OCI-LY1 (cell line): ENCODE measurements at regions not wholly inside any gene's neighbourhood (a gene's known extent, or its start where the extent isn't known, plus 50 kb on each side); places are given as distances from the start of the nearest gene placed in this dataset.

Source experiments
- H2AFZ ChIP-seq: fragments of 200-600 bp; sonication (generic), shearing (Covaris generic); 2 replicates; pipeline ENCODE4 v1.6.0; 2014; ENCODE audit warnings: antibody characterized with exemption, mild to moderate bottlenecking, low read length
- H3F3A ChIP-seq: fragments of 200-600 bp; sonication (generic), shearing (Covaris generic); 2 replicates; pipeline ENCODE4 v1.6.0; 2014; ENCODE audit warnings: mild to moderate bottlenecking, antibody characterized with exemption, low read length, moderate library complexity; ENCODE audit not compliant: insufficient read depth
- H3K27ac ChIP-seq: fragments of 200-600 bp; sonication (generic); 2 replicates; pipeline ENCODE4 v1.5.1; 2014; ENCODE audit warnings: low read length, mixed run types, mild to moderate bottlenecking, low read depth; ENCODE audit not compliant: poor library complexity, severe bottlenecking
- H3K27me3 ChIP-seq: fragments of 200-600 bp; sonication (generic); 2 replicates; pipeline ENCODE4 v1.6.0; 2014; ENCODE audit warnings: antibody characterized with exemption, mild to moderate bottlenecking, low read length, moderate library complexity; ENCODE audit not compliant: insufficient read depth
- H3K36me3 ChIP-seq: fragments of 200-600 bp; sonication (generic); 2 replicates; pipeline ENCODE4 v1.6.1; 2014; ENCODE audit warnings: mild to moderate bottlenecking, antibody characterized with exemption, low read length, moderate library complexity, mixed read lengths; ENCODE audit not compliant: insufficient read depth
- H3K4me1 ChIP-seq: fragments of 200-600 bp; sonication (generic); 2 replicates; pipeline ENCODE4 v1.5.1; 2014; ENCODE audit warnings: mild to moderate bottlenecking, low read length, moderate library complexity; ENCODE audit not compliant: insufficient read depth, severe bottlenecking
- H3K4me2 ChIP-seq: fragments of 200-600 bp; sonication (generic), shearing (Covaris generic); 2 replicates; pipeline ENCODE4 v1.6.1; 2014; ENCODE audit warnings: low read length
- H3K4me3 ChIP-seq: fragments of 200-600 bp; sonication (generic); 2 replicates; pipeline ENCODE4 v1.5.1; 2014; ENCODE audit warnings: low read length, low read depth, mild to moderate bottlenecking, mixed read lengths; ENCODE audit not compliant: poor library complexity, severe bottlenecking
- H3K79me2 ChIP-seq: fragments of 200-600 bp; shearing (Covaris generic); 2 replicates; pipeline ENCODE4 v1.6.1; 2016; ENCODE audit warnings: mixed run types, low read length, mixed read lengths; ENCODE audit not compliant: insufficient read depth
- H3K9ac ChIP-seq: fragments of 200-600 bp; sonication (generic), shearing (Covaris generic); 2 replicates; pipeline ENCODE4 v1.6.1; 2014; ENCODE audit warnings: mild to moderate bottlenecking, low read length, mixed read lengths
- H3K9me2 ChIP-seq: fragments of 200-600 bp; sonication (generic), shearing (Covaris generic); 2 replicates; pipeline ENCODE4 v1.6.1; 2014; ENCODE audit warnings: low read depth, mild to moderate bottlenecking, low read length, mixed read lengths
- H3K9me3 ChIP-seq: fragments of 200-600 bp; shearing (Covaris generic); 2 replicates; pipeline ENCODE4 v1.6.1; 2014; ENCODE audit warnings: low read length, mixed read lengths
- H4K20me1 ChIP-seq: fragments of 200-600 bp; sonication (generic), shearing (Covaris generic); 2 replicates; pipeline ENCODE4 v1.6.0; 2016; ENCODE audit warnings: mild to moderate bottlenecking, low read length; ENCODE audit not compliant: insufficient read depth
- EZH2 ChIP-seq: fragments of 200-600 bp; sonication (generic), shearing (Covaris generic); IDR thresholded peaks from 2 replicates; pipeline ENCODE4 v1.8.0; 2017; ENCODE audit warnings: borderline replicate concordance, mixed run types, mild to moderate bottlenecking, antibody characterized with exemption, low read length, moderate library complexity, mixed read lengths
- TF ChIP-seq, protein P1 (sequence below): fragments of 200-600 bp; sonication (generic), shearing (Covaris generic); IDR thresholded peaks from 2 replicates; pipeline ENCODE4 v1.5.1; 2017; ENCODE audit warnings: mild to moderate bottlenecking, antibody characterized with exemption, low read length, moderate library complexity, mixed read lengths

DNA sequence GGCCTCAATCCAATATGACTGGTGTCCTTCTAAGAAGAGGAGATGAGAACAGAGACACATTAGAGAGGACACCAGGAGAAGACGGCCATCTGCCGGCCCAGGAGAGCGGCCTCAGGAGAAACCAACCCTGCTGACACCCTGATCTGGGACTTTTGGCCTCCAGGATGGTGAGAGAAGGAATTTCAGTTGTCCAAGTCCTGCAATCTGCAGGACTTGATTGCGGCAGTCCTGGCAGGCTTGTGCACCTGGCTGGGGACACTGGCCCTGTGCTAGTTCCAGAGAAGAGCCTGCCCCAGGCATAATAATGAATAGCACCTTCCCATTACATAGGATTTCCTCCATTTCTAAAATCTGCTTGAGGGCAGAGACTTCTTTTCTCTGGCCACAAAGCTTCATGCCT lies 409.9 kb upstream of the SHH start:
- Histone ChIP-seq H3K27ac (no peak overlapping the region), H3K4me3 (no peak overlapping the region), H3K27me3 (no peaks in the 10 kb centered on the region), H2AFZ (no peak overlapping the region), H3K9me3 (no peaks in the 10 kb centered on the region), H3K4me1 (no peaks in the 10 kb centered on the region), H3K36me3 (no peaks in the 10 kb centered on the region), H3K79me2 (no peaks in the 10 kb centered on the region), H3F3A (no peaks in the 10 kb centered on the region), H3K9me2 (no peaks in the 10 kb centered on the region), H3K4me2 (no peak overlapping the region), H4K20me1 (no peaks in the 10 kb centered on the region), H3K9ac (no peak overlapping the region)
- TF ChIP-seq EZH2 = no peak
- TF ChIP-seq, protein P1, sequence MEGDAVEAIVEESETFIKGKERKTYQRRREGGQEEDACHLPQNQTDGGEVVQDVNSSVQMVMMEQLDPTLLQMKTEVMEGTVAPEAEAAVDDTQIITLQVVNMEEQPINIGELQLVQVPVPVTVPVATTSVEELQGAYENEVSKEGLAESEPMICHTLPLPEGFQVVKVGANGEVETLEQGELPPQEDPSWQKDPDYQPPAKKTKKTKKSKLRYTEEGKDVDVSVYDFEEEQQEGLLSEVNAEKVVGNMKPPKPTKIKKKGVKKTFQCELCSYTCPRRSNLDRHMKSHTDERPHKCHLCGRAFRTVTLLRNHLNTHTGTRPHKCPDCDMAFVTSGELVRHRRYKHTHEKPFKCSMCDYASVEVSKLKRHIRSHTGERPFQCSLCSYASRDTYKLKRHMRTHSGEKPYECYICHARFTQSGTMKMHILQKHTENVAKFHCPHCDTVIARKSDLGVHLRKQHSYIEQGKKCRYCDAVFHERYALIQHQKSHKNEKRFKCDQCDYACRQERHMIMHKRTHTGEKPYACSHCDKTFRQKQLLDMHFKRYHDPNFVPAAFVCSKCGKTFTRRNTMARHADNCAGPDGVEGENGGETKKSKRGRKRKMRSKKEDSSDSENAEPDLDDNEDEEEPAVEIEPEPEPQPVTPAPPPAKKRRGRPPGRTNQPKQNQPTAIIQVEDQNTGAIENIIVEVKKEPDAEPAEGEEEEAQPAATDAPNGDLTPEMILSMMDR = no peak

DNA sequence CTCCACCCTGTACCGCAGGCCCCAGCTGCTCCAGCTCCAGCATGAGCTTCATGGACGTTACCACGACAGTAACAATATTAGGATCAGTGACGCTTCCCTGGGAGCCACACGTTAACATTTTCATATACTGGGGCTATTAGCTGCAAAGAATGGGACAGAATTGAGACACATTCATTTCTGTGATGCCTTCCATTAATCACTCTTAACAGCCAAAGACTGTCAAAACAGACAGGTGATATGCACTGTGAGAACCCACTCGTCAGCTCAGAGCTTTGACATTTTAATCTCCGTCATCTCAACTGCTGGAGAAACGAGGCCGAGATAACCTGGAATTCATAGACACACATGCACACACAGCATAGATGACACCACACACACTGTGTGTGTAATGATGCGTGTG lies 408.4 kb upstream of the SHH start:
- Histone ChIP-seq H4K20me1 (no peaks in the 10 kb centered on the region), H3K79me2 (no peaks in the 10 kb centered on the region), H3K4me3 (no peak overlapping the region), H3K9me2 (no peaks in the 10 kb centered on the region), H2AFZ (no peak overlapping the region), H3K36me3 (no peaks in the 10 kb centered on the region), H3K9ac (no peak overlapping the region), H3K27ac (no peak overlapping the region), H3K4me2 (no peak overlapping the region), H3K27me3 (no peaks in the 10 kb centered on the region), H3K4me1 (no peaks in the 10 kb centered on the region), H3K9me3 (no peaks in the 10 kb centered on the region), H3F3A (no peaks in the 10 kb centered on the region)
- no peak for TF ChIP-seq EZH2
- TF ChIP-seq, protein P1 = no peak

DNA sequence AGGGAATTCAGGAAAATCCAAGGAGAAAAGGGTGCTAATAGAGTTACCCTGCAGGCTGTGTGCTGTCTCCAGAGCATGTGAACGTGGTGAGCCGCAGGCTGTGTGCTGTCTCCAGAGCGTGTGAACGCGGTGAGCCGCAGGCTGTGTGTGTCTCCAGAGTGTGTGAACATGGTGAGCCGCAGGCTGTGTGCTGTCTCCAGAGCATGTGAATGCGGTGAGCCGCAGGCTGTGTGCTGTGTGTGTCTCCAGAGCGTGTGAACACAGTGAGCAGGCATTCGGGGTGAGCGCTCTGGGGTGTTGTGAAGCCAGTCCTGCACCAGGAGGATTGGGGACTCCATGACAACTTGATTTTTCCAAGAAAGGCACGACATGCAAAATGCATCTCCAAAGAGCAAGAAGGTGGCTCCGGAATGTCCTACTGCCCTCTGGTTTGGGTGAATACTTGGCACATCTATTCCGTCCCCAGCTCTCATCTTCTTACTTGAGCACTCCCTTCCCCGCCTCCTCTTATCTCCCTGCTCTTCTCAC lies 407.9 kb upstream of the SHH start:
- TF ChIP-seq EZH2 = no peak
- TF ChIP-seq, protein P1 = no peak
- H3F3A ChIP-seq = no peaks in the 10 kb centered on the region
- no peaks in the 10 kb centered on the region for H3K4me1 ChIP-seq
- H3K27me3 ChIP-seq = no peaks in the 10 kb centered on the region
- no peak overlapping the region for H3K9ac ChIP-seq
- H4K20me1 ChIP-seq = no peaks in the 10 kb centered on the region
- H3K36me3 ChIP-seq = no peaks in the 10 kb centered on the region
- no peak overlapping the region for H3K27ac ChIP-seq
- no peak overlapping the region for H3K4me2 ChIP-seq
- H2AFZ ChIP-seq = no peak overlapping the region
- no peak overlapping the region for H3K4me3 ChIP-seq
- no peaks in the 10 kb centered on the region for H3K9me2 ChIP-seq
- H3K9me3 ChIP-seq = no peaks in the 10 kb centered on the region
- no peaks in the 10 kb centered on the region for H3K79me2 ChIP-seq
